CD4-positive, alpha-beta T cell treated with Interleukin-4 for 1 hour (primary cell): ENCODE measurements at regions not wholly inside any gene's neighbourhood (a gene's known extent, or its start where the extent isn't known, plus 50 kb on each side); places are given as distances from the start of the nearest gene placed in this dataset.

ENCODE experiments used
- DNase-seq, 2 donors: peaks; one replicate each; pipeline ENCODE4 v3.0.0-alpha.2; 2020 to 2022

- DNase-seq, result no peak
Observed at GRCh38 chr4:14264437-14264836, 636.9 kb upstream of the BOD1L1 start.

DNA sequence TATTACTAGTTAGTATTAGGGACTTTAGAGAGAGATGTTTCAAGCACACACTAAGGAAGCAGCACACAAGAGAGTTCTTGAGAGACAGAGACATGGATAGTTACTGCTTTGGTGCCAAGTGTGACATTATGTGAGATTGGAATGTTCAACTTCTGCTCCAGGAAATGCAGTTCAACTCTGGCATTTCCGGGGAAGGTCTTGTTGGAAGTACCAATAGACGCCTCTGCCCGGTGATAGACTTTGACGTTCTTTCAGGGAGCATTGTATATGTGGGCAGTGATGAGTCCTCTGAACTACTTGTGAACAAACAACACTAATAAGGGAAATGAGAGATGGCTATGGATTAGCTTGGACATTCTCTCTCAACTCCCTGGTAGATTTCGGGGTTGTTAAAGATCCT lies 638.1 kb upstream of the BOD1L1 start:
- DNase-seq, result no peak

- no peak for DNase-seq
Observed at GRCh38 chr4:14267373-14268060, 640.0 kb upstream of the BOD1L1 start.

- peak; percentile 7 to 49 for DNase-seq
Observed at GRCh38 chr4:14269824-14270223, 642.3 kb upstream of the BOD1L1 start.

DNA sequence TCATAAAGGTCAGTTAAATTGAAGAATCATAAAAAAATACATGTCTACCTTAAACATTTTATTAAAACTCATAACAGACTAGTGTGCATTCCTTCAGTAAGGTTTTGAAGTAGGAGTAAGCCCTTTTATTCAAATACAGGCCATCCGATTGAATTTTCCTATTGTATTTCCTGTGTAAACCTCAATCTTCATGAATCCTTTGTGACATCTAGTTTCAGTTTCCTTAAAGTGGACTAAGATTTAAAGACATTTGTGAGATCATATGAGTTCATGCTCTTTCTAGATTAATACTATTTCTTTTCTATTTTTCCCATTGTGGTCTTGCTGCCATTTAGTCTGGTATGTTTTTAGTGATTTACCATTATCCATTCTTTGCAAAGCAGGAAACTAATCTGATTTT lies 644.7 kb upstream of the BOD1L1 start:
- DNase-seq, result no peak

GRCh38 chr4:14277505-14277904 lies 650.0 kb upstream of the BOD1L1 start:
- DNase-seq, result no peak

- DNase-seq, result no peak
Observed at GRCh38 chr4:14280567-14280966, 653.0 kb upstream of the BOD1L1 start.

DNA sequence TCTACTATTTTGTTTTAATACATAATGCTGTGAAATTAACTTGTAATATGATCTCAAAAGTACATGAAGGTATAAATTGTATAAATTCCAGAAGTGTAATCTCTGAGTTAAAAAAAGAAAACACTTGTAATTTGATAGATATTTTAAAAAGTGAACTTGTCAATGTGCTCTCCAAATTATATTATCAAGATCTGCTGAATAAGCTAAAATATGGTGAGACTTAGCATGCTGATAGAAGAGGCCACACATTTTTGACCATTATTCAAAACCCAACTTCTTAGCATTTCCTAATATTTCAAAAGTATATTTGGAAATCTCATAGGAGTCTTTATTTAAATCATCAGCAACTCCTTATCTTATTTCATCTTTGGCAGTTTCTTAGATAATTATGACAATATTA lies 657.1 kb upstream of the BOD1L1 start:
- DNase-seq, result no peak

DNA sequence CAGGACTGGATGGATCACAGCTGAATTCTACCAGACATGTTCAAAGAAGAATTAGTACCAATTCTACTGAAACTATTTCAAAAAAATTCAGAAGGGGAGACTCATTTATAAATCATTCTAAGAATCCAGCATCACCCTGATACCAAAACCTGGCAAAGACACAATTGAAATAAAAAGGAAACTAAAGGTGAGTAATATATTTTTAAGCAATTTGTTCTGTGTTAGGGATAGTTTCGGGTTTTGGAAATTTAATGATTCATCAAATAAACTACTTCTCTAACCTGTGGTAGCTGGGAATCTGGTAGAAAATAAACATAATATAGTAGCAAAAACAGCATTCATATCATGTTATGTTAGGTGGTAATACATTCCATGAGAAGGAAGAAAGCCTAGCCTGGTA lies 662.2 kb upstream of the BOD1L1 start:
- DNase-seq, result no peak

- DNase-seq, result no peak
Observed at GRCh38 chr4:14293582-14293981, 666.1 kb upstream of the BOD1L1 start.

- no peak for DNase-seq
Observed at GRCh38 chr4:14294611-14295010, 667.1 kb upstream of the BOD1L1 start.

GRCh38 chr4:14299166-14299565 lies 671.6 kb upstream of the BOD1L1 start:
- no peak for DNase-seq

DNA sequence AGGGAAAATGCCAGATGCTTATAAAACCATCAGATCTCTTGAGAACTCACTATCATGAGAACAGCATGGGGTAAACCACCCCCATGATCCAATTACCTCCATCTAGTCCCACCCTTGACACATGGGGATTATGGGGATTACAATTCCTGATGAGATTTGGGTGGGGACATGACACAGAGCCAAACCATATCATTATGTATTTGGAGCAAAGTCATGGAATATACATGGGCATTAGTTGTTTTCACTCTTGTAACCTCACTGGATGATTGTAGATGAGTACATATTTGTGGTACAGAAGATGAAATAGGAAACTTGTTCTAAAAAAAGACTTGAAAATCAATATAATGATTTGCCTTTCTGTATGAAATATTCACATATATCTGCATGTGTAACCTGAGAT lies 674.5 kb upstream of the BOD1L1 start:
- DNase-seq, result no peak

DNA sequence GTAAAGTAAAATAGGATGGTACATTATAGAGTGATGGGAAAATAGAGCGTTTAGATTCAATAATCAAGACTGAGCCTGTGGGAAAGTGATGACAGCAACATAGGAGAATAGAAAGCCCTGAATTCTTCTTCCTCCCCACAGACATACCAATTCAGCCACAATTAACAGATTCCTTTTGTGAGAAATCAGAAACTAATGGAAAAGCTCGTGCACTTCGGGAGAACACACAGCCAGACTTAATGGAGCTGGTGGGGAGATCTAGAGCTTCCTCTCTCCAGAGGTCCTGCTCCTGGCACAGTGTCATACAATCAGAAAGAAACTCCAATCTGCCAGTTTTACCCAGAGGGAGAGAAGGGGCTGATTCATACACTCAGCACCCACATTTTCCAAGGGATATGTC lies 676.3 kb upstream of the BOD1L1 start:
- no peak for DNase-seq

DNA sequence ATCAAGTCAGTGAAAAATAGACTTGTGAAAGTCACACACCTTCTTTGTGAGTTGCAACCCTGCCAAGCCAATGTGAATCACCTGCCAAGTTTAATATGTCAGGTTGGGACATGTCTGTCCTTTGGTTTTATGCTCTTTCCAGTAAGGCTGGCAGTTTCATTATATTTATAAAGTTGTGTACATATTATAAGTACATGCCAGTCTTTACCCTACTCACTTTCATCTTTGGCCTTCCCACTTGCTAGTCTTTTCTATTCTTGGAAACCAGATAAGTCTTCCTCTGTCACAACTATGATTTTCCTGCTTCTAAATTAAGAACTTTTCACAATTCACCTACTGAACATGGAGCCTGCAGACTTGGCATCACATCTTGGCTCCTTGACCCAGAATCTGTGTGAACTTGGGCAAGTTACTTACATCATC lies 680.7 kb upstream of the BOD1L1 start:
- no peak for DNase-seq

GRCh38 chr4:14309431-14309830 lies 681.9 kb upstream of the BOD1L1 start:
- DNase-seq, result no peak

DNA sequence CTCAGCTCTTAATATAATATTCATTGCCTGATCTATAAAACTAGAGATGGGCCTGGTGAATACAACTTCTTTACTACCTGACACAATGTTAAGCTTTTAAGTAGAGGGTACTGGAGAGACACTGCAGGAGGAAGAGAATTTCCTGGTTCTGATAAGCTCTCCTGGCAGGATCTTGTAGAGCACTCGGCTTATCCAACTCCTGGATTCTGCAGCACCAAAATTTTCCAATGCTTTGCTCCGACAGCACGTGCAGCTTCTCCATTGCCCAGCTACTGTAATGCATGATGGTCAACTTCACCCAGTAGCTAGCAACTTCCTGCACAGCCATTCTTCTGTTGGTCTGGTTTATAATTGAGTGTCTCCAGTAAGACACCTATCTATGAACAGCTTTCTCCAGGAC lies 686.2 kb upstream of the BOD1L1 start:
- DNase-seq, result no peak

GRCh38 chr4:14315129-14315528 lies 687.2 kb upstream of the CPEB2 start:
- no peak for DNase-seq

- no peak for DNase-seq
Observed at GRCh38 chr4:14317351-14317750, 684.9 kb upstream of the CPEB2 start.

DNA sequence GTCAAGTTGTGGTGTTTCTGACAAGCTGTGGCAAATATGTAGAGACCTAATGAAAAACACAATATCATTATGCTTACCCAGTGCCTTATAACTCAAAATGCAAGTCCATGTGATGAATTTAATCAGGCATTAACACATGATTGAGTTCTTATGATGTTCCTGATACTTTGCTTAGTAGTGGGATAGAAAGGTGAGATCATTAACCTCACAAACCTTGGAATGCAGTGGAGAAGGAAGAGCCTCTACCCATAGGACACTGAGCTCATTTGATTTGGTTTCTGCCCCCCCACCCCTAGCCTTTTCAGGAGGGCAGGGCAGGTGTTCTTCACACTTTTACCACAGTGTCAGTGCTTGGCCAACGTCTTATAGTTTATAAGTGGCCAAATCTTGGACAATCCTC lies 683.6 kb upstream of the CPEB2 start:
- no peak for DNase-seq

DNA sequence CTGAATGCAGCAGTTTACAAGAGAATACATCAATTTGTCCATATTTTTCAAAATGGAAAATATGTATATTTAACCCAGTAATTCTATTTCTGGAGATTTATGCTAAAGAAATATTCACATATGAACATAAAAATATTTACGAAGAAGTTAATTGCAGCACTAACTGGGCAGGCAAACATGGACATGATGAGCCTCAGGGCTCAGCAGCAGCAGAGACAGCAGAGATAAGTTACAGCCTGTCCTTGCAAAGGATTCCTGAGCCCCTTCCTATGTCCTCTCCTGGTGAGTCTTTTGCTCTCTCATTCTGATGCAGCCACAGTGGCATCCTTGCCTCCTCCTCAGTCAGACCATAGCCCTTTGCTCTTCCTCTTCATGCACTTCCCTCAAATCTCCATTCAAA lies 680.6 kb upstream of the CPEB2 start:
- no peak for DNase-seq

DNA sequence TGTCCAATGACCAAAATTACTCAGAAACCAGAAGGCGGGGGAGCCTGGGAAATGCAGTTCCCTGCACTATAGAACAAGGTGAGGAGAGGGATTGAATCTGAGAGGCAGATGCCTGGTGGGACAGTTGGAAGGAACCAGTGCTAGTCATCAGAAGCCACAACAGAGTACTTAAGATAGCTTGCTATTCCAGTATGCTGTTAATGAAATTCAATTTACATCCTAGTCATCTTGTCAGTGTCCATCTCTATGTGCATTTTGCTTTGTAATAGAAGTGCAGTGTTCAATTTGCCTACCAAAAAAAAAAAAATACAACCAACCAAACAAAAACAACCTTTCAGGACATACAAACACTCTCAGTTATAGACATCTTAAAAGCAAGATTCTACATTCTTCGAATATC lies 679.1 kb upstream of the CPEB2 start:
- DNase-seq, result no peak

GRCh38 chr4:14329228-14329627 lies 673.1 kb upstream of the CPEB2 start:
- DNase-seq, result no peak

DNA sequence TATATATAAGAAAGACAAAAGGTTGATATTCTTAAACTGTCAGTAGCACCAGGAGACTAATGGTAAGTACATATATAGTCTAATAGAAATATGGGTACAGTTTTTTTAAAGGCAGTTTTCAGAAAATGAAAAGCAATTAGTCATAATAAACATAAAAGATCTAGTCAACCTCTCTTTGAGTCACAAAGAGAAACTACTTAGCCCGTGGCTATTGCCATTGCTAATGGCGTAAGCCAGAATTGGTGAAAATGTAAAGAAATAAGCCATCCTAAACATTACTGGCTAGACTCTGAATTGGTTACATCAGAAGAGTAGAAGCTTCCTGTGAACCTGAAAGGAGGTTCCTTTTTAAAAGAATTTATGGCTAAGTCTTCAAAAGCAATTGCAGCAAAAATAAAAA lies 668.7 kb upstream of the CPEB2 start:
- no peak for DNase-seq

DNA sequence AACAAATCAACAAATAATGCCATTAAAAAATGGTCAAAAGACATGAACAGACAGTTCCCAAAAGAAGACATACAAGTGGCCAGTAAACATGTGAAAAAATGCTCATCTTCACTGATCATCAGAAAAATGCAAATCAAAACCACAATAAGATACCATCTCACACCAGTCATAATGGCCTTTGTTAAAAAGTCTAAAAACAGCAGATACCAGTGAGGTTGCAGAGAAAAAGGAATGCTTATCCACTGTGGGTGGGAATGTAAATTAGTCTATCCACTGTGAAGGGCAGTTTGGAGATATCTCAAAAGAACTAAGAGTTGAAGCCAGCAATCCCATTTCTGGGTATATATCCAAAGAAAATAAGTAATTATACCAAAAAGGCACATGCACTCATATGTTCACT lies 668.1 kb upstream of the CPEB2 start:
- no peak for DNase-seq

DNA sequence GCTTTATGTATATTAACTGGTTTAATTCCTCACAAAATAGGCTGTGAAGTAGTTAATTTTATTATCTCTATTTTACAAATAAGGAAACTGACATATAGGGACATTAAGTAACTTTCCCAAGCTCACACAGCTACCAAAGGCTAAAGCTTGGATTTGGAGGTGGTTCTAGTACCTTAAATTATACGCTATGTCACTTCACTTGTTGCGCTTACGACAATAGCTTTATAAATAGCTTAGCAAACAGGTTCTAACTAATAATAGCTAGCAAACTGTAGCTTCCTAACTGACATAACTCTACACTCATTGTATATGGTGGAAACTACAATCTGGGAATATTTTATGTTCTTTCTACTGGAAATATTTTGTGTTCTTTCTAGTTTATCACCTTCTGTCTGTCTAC lies 666.4 kb upstream of the CPEB2 start:
- DNase-seq, result no peak
